KMS-11 (cell line): ENCODE measurements at regions not wholly inside any gene's neighbourhood (a gene's known extent, or its start where the extent isn't known, plus 50 kb on each side); places are given as distances from the start of the nearest gene placed in this dataset.

Experiments
- H2AFZ ChIP-seq: fragments of 200-600 bp; sonication (generic); 2 replicates; pipeline ENCODE4 v1.6.1; 2016; ENCODE audit warnings: antibody characterized with exemption, mixed run types, low read depth
- H3K27ac ChIP-seq: fragments of 200-600 bp; sonication (generic); 2 replicates; pipeline ENCODE4 v1.6.1; 2016; ENCODE audit warnings: mild to moderate bottlenecking, mixed run types
- H3K27me3 ChIP-seq: fragments of 200-600 bp; sonication (generic); 2 replicates; pipeline ENCODE4 v1.6.1; 2017; ENCODE audit warnings: mild to moderate bottlenecking, low read depth, mixed run types, moderate library complexity; ENCODE audit not compliant: insufficient read depth
- H3K36me3 ChIP-seq: fragments of 200-600 bp; sonication (generic); 2 replicates; pipeline ENCODE4 v1.6.1; 2017; ENCODE audit warnings: mild to moderate bottlenecking, mixed run types; ENCODE audit not compliant: insufficient read depth
- H3K4me1 ChIP-seq: fragments of 200-600 bp; sonication (generic); 2 replicates; pipeline ENCODE4 v1.6.1; 2016; ENCODE audit warnings: mild to moderate bottlenecking, low read depth, mixed run types; ENCODE audit not compliant: poor library complexity, severe bottlenecking
- H3K4me2 ChIP-seq: fragments of 200-600 bp; sonication (generic); 2 replicates; pipeline ENCODE4 v1.7.0; 2016; ENCODE audit warnings: mild to moderate bottlenecking, mixed run types
- H3K4me3 ChIP-seq: fragments of 200-600 bp; sonication (generic); IDR thresholded peaks from 2 replicates; pipeline ENCODE4 v1.6.1; 2017; ENCODE audit warnings: low read depth, low read length, mixed read lengths; ENCODE audit not compliant: insufficient read depth
- H3K79me2 ChIP-seq: fragments of 200-600 bp; sonication (generic); 2 replicates; pipeline ENCODE4 v1.6.1; 2016; ENCODE audit warnings: low read depth, mixed run types; ENCODE audit not compliant: insufficient read depth
- H3K9ac ChIP-seq: fragments of 200-600 bp; sonication (generic); 2 replicates; pipeline ENCODE4 v1.6.1; 2016; ENCODE audit warnings: mild to moderate bottlenecking, mixed run types
- H4K20me1 ChIP-seq: fragments of 200-600 bp; sonication (generic); 2 replicates; pipeline ENCODE4 v1.6.1; 2016; ENCODE audit warnings: mild to moderate bottlenecking, mixed run types; ENCODE audit not compliant: insufficient read depth
- TF ChIP-seq, protein P1 (sequence below): fragments of 200-600 bp; sonication (generic); conservative IDR thresholded peaks from 2 replicates; pipeline ENCODE4 v1.6.1; 2017; ENCODE audit warnings: low read depth, mild to moderate bottlenecking, antibody characterized with exemption, low read length, moderate library complexity, mixed read lengths

DNA sequence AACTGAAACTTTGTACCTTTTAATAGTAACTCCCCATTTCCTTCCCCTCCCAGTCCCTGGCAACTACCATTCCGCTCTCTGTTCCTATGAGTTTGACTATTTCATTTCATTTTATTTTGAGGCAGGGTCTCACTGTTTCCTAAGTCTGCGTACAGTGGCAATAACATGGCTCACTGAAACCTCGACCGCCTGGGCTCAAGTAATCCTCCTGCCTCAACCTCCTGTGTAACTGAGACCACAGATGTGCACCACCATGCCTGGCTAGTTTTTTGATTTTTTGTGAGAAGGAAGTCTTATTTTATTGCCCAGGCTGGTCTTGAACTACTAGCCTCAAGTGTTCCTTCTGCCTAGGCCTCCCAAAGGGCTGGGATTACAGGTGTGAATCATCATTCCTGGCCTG lies 808.1 kb downstream of the CDH11 start:
- no peaks in the 10 kb centered on the region for H4K20me1 ChIP-seq
- H2AFZ ChIP-seq: no peak overlapping the region
- H3K4me3 ChIP-seq: no peak overlapping the region
- no peaks in the 10 kb centered on the region for H3K36me3 ChIP-seq
- no peaks in the 10 kb centered on the region for H3K79me2 ChIP-seq
- H3K27me3 ChIP-seq: no peaks in the 10 kb centered on the region
- no peak overlapping the region for H3K27ac ChIP-seq
- H3K4me2 ChIP-seq: no peak overlapping the region
- H3K9ac ChIP-seq: no peak overlapping the region
- TF ChIP-seq, protein P1, sequence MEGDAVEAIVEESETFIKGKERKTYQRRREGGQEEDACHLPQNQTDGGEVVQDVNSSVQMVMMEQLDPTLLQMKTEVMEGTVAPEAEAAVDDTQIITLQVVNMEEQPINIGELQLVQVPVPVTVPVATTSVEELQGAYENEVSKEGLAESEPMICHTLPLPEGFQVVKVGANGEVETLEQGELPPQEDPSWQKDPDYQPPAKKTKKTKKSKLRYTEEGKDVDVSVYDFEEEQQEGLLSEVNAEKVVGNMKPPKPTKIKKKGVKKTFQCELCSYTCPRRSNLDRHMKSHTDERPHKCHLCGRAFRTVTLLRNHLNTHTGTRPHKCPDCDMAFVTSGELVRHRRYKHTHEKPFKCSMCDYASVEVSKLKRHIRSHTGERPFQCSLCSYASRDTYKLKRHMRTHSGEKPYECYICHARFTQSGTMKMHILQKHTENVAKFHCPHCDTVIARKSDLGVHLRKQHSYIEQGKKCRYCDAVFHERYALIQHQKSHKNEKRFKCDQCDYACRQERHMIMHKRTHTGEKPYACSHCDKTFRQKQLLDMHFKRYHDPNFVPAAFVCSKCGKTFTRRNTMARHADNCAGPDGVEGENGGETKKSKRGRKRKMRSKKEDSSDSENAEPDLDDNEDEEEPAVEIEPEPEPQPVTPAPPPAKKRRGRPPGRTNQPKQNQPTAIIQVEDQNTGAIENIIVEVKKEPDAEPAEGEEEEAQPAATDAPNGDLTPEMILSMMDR: no peak
- H3K4me1 ChIP-seq: no peaks in the 10 kb centered on the region

DNA sequence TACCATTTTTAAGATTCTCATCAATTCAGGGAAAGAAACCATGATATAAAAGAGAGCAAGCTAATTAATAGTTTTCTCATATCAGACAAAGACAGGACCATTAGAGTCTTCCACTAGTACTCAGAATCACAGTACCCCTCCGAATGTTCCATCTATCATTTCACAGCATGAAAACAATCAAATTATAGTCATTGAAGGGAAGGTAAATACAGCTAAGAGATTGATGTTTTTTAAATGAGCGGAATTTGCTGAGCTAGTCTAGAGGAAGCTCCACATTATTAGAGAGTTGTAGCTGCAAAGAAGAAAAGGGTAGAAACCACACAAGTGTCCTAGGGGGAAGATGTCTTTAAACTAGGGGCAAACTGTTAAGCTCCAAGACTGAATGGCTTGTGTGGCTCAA lies 808.9 kb downstream of the CDH11 start:
- Histone ChIP-seq H4K20me1 (no peaks in the 10 kb centered on the region), H2AFZ (no peak overlapping the region), H3K79me2 (no peaks in the 10 kb centered on the region), H3K4me2 (no peak overlapping the region), H3K36me3 (no peaks in the 10 kb centered on the region), H3K4me3 (no peak overlapping the region), H3K9ac (no peak overlapping the region), H3K27me3 (no peaks in the 10 kb centered on the region), H3K4me1 (no peaks in the 10 kb centered on the region), H3K27ac (no peak overlapping the region)
- TF ChIP-seq, protein P1: no peak

DNA sequence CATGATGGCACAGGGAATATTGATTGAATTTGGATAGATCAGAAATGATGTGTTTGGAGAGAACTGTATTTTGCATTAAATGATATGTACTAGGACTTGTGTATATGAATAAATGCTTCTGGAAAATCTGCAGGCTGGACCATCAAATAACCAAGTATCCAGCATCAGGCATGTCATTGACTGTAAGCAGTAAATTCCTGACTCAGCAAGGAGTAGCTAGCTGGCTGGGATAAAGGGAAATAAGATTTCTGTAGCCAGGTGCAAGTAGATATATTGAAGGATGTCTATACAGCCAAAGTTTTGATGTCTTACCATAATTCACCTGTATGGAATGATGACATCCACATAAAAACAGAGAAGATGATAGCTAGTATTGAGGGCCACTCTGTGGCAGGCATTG lies 809.6 kb downstream of the CDH11 start:
- H3K4me1 ChIP-seq: no peaks in the 10 kb centered on the region
- TF ChIP-seq, protein P1: no peak
- H3K27ac ChIP-seq: no peak overlapping the region
- no peaks in the 10 kb centered on the region for H4K20me1 ChIP-seq
- no peaks in the 10 kb centered on the region for H3K36me3 ChIP-seq
- no peak overlapping the region for H2AFZ ChIP-seq
- H3K4me3 ChIP-seq: no peak overlapping the region
- H3K27me3 ChIP-seq: no peaks in the 10 kb centered on the region
- H3K79me2 ChIP-seq: no peaks in the 10 kb centered on the region
- H3K4me2 ChIP-seq: no peak overlapping the region
- H3K9ac ChIP-seq: no peak overlapping the region

DNA sequence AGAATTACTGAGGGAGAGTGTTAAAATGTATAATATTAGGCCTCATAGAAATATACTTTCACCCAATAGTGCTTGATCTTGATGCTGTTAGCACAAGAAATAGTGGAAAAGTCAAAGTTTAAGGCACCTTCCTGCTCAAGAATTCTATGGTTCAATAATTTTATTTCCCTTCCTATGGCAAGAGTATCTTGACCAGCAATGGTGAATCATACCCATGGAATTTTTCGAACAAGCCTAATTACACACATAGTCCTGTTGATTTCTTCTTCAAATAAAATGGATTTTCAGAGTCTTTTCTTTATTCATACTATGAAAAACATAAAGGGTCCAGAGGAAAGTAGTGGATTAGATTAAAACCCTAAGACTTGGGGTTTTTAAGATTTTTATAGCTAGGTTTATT lies 810.6 kb downstream of the CDH11 start:
- TF ChIP-seq, protein P1: no peak
- H4K20me1 ChIP-seq: no peaks in the 10 kb centered on the region

More for the DNA sequence above, 810.6 kb downstream of the CDH11 start:
- Histone ChIP-seq H3K4me3 (no peak overlapping the region), H3K27ac (no peak overlapping the region), H3K4me1 (no peaks in the 10 kb centered on the region), H2AFZ (no peak overlapping the region), H3K79me2 (no peaks in the 10 kb centered on the region), H3K4me2 (no peak overlapping the region), H3K36me3 (no peaks in the 10 kb centered on the region), H3K27me3 (no peaks in the 10 kb centered on the region), H3K9ac (no peak overlapping the region)
